ENCODE measurements at regions not wholly inside any gene's neighbourhood (a gene's known extent, or its start where the extent isn't known, plus 50 kb on each side); places are given as distances from the start of the nearest gene placed in this dataset.
"Not testable (repeated sequence)": the region's sequence is repeated elsewhere in the genome, so short reads cannot be mapped to it uniquely, and the experiment has no call there.

GRCh38 chr13:87557788-87558187, 113.4 kb upstream of the SLITRK5 start (continued):
- no peak for TF ChIP-seq STAT6 (CRISPR knock-in tag; conservative IDR thresholded peaks at IDR 0.05; ENCODE audit: low read depth)
- no peak for TF ChIP-seq RELA (CRISPR knock-in tag; IDR thresholded peaks at IDR 0.05; ENCODE audit: borderline replicate concordance)
- TF ChIP-seq GTF2I (CRISPR knock-in tag; conservative IDR thresholded peaks at IDR 0.05) = no peak
- no peak for TF ChIP-seq ESRRA (CRISPR knock-in tag; IDR thresholded peaks at IDR 0.05; ENCODE audit: borderline replicate concordance)

DNA sequence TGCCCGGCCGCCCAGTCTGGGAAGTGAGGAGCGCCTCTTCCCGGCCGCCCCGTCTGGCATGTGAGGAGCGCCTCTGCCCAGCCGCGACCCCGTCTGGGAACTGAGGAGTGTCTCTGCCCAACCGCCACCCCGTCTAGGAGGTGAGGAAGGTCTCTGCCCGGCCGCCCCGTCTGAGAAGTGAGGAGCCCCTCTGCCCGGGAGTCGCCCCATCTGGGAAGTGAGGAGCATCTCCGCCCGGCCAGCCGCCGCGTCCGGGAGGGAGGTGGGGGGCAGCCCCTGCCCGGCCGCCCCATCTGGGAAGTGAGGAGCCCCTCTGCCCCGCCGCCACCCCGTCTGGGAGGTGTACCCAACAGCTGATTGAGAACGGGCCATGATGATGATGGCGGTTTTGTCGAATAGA, 109.6 kb upstream of the SLITRK5 start:
- Mint-ChIP-seq H3K9me3 (peaks cover 14% of the 10 kb centered on the region), H3K27me3 (ENCODE audit: low read depth) (peaks cover 30% of the 10 kb centered on the region)
- DNase-seq (ENCODE audit: low spot score); ATAC-seq; H3K27ac Mint-ChIP-seq; POLR2A ChIA-PET; CTCF ChIA-PET; H3K4me3 Mint-ChIP-seq; H3K4me1 Mint-ChIP-seq; H3K36me3 Mint-ChIP-seq: not testable (repeated sequence)

- ChIA-PET CTCF (no interaction called here), POLR2A (no interaction called here)
- H3K9me3 Mint-ChIP-seq = no peaks in the 10 kb centered on the region
- ATAC-seq = peak; percentile 41
- H3K36me3 Mint-ChIP-seq = no peaks in the 10 kb centered on the region
- no peak for DNase-seq (ENCODE audit: low spot score)
- no peak overlapping the region for H3K4me3 Mint-ChIP-seq
- H3K4me1 Mint-ChIP-seq = no peaks in the 10 kb centered on the region
- no peak overlapping the region for H3K27ac Mint-ChIP-seq
- TF ChIP-seq CREM (CRISPR knock-in tag; IDR thresholded peaks at IDR 0.05) = no peak
- TF ChIP-seq CBFB (CRISPR knock-in tag; IDR thresholded peaks at IDR 0.05; ENCODE audit: low read depth) = no peak
- no peak for TF ChIP-seq ERG (CRISPR knock-in tag; IDR thresholded peaks at IDR 0.05)
- TF ChIP-seq, protein P1, sequence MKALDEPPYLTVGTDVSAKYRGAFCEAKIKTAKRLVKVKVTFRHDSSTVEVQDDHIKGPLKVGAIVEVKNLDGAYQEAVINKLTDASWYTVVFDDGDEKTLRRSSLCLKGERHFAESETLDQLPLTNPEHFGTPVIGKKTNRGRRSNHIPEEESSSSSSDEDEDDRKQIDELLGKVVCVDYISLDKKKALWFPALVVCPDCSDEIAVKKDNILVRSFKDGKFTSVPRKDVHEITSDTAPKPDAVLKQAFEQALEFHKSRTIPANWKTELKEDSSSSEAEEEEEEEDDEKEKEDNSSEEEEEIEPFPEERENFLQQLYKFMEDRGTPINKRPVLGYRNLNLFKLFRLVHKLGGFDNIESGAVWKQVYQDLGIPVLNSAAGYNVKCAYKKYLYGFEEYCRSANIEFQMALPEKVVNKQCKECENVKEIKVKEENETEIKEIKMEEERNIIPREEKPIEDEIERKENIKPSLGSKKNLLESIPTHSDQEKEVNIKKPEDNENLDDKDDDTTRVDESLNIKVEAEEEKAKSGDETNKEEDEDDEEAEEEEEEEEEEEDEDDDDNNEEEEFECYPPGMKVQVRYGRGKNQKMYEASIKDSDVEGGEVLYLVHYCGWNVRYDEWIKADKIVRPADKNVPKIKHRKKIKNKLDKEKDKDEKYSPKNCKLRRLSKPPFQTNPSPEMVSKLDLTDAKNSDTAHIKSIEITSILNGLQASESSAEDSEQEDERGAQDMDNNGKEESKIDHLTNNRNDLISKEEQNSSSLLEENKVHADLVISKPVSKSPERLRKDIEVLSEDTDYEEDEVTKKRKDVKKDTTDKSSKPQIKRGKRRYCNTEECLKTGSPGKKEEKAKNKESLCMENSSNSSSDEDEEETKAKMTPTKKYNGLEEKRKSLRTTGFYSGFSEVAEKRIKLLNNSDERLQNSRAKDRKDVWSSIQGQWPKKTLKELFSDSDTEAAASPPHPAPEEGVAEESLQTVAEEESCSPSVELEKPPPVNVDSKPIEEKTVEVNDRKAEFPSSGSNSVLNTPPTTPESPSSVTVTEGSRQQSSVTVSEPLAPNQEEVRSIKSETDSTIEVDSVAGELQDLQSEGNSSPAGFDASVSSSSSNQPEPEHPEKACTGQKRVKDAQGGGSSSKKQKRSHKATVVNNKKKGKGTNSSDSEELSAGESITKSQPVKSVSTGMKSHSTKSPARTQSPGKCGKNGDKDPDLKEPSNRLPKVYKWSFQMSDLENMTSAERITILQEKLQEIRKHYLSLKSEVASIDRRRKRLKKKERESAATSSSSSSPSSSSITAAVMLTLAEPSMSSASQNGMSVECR (CRISPR knock-in tag; IDR thresholded peaks at IDR 0.05; ENCODE audit: borderline replicate concordance) = no peak
- no peak for TF ChIP-seq ETV6 (CRISPR knock-in tag; IDR thresholded peaks at IDR 0.05)
- TF ChIP-seq, protein P2, sequence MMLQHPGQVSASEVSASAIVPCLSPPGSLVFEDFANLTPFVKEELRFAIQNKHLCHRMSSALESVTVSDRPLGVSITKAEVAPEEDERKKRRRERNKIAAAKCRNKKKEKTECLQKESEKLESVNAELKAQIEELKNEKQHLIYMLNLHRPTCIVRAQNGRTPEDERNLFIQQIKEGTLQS (CRISPR knock-in tag; conservative IDR thresholded peaks at IDR 0.05) = no peak
- TF ChIP-seq TCF7 (CRISPR knock-in tag; IDR thresholded peaks at IDR 0.05; ENCODE audit: low read depth) = no peak
- H3K27me3 Mint-ChIP-seq (ENCODE audit: low read depth) = no peaks in the 10 kb centered on the region; the same call in 1 of the 2 replicates
Observed at GRCh38 chr13:87570669-87571068, 100.5 kb upstream of the SLITRK5 start.

DNA sequence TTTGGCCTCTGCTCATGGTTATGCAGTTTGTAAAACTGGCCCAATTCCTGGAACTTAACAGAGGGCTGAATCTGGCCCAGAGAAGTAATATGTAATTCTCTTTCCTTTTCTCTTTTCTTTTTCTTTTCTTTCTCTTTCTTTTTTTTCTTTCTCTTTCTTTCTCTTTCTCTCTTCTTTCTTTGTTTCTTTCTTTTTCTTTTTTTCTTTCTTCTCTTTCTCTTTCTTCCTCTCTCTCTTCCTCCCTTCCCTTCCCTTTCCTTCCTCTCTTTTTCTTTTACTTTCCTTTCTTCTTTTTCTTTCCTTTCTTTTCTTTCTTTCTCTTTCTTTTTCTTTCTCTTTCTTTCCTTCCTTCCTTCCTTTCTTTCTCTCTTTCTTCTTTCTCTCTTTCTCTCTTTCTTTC, 88.8 kb upstream of the SLITRK5 start:
- DNase-seq (ENCODE audit: low spot score) = no peak
- no peaks in the 10 kb centered on the region for H3K36me3 Mint-ChIP-seq
- TF ChIP-seq, protein P3, sequence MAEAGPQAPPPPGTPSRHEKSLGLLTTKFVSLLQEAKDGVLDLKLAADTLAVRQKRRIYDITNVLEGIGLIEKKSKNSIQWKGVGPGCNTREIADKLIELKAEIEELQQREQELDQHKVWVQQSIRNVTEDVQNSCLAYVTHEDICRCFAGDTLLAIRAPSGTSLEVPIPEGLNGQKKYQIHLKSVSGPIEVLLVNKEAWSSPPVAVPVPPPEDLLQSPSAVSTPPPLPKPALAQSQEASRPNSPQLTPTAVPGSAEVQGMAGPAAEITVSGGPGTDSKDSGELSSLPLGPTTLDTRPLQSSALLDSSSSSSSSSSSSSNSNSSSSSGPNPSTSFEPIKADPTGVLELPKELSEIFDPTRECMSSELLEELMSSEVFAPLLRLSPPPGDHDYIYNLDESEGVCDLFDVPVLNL (CRISPR knock-in tag; IDR thresholded peaks at IDR 0.05; ENCODE audit: borderline replicate concordance, low read depth) = no peak
- TF ChIP-seq ZNF512 (CRISPR knock-in tag; IDR thresholded peaks at IDR 0.05; ENCODE audit: borderline replicate concordance) = 0 out of 2 replicates have a peak, but pooled peaks have one; percentile 60
- H3K27ac Mint-ChIP-seq = no peak overlapping the region
- ChIA-PET CTCF (no interaction called here), POLR2A (no interaction called here)
- H3K4me1 Mint-ChIP-seq = no peaks in the 10 kb centered on the region
- H3K4me3 Mint-ChIP-seq = no peak overlapping the region
- no peaks in the 10 kb centered on the region for H3K9me3 Mint-ChIP-seq
- ATAC-seq = no peak
- H3K27me3 Mint-ChIP-seq (ENCODE audit: low read depth) = no peaks in the 10 kb centered on the region

Data from WTC11 (cell line).